Ovary (tissue), 3 donors: ENCODE measurements at regions not wholly inside any gene's neighbourhood (a gene's known extent, or its start where the extent isn't known, plus 50 kb on each side); places are given as distances from the start of the nearest gene placed in this dataset.

ENCODE experiments used
- CTCF ChIP-seq, 3 donors: fragments of 450-650 bp in 2 of 3; fragments of 200-600 bp in 1 of 3; IDR thresholded peaks; one replicate each; pipeline versions ENCODE4 v1.5.1 to v1.8.0; 2016 to 2022; ENCODE audit warnings: antibody characterized with exemption in 3 of 3, mild to moderate bottlenecking in 1 of 3
- POLR2A ChIP-seq: fragments of 450-650 bp; IDR thresholded peaks from one replicate; pipeline ENCODE4 v1.6.1; 2017; ENCODE audit warnings: antibody characterized with exemption, mild to moderate bottlenecking, moderate library complexity
- donor health status: DM: no; HTN: no; CAD: no.

- TF ChIP-seq POLR2A = no peak
- no peak for TF ChIP-seq CTCF (IDR thresholded peaks at IDR 0.05)
These were observed 727.6 kb upstream of the SEMA3D start for GRCh38 chr7:85914437-85914836.
